GM19452 (cell line): ENCODE measurements at regions not wholly inside any gene's neighbourhood (a gene's known extent, or its start where the extent isn't known, plus 50 kb on each side); places are given as distances from the start of the nearest gene placed in this dataset.
"Not testable (repeated sequence)": the region's sequence is repeated elsewhere in the genome, so short reads cannot be mapped to it uniquely, and the experiment has no call there.

Experiments used
- ATAC-seq: cut with Tn5 transposase; IDR thresholded peaks from one replicate; pipeline ENCODE4 v1.9.1; 2021; ENCODE audit not compliant: unreplicated experiment

DNA sequence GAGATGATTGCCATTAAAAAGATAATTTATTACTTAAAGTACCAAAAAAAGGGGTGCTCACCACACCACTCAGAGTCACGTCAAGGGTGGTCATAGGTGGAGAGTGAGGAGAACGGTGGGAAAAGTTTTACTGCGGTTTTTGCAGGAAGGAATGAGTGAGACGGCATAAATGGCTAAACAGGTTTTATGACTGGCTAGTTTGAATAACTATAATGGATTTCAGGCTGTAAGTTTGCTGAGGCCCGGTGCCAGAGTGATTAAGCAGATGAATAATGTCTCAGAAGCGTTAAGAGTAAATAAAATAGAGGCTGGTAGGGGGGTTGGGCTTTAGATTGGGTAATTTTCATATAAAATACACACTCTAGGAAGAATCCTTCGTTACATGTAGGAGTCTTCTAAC, 1337.8 kb downstream of the AMY1C start:
- no peak for ATAC-seq

DNA sequence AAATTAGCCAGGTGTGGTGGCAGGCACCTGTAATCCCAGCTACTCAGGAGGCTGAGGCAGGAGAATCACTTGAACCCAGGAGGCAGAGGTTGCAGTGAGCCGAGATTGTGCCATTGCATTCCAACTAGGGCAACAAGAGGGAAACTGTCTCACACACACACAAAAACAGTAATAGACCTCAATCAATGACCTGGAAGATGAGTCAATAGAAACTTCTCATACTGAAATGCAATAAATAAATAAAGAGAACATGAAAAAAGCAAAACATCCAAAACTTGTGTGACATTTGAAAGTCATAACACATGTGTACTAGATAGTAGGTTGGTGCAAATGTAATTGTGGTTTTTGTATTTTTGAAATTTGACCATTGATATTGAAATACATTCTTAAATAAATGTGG, 1338.5 kb downstream of the AMY1C start:
- ATAC-seq, result no peak

DNA sequence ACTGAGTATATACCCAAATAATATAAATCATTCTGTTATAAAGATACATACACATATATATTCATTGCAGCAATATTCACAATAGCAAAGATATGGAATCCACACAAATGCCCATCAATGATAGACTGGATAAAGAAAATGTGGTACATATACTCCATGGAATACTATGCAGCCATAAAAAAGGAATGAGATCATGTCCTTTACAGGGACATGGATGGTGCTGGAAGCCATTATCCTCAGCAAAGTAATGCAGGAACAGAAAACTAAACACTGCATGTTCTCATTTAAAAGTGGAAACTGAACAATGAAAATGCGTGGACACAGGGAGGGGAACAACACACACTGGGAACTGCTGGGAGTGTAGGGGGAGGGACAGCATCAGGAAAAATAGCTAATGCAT, 1344.2 kb downstream of the AMY1C start:
- ATAC-seq, result not testable (repeated sequence)

DNA sequence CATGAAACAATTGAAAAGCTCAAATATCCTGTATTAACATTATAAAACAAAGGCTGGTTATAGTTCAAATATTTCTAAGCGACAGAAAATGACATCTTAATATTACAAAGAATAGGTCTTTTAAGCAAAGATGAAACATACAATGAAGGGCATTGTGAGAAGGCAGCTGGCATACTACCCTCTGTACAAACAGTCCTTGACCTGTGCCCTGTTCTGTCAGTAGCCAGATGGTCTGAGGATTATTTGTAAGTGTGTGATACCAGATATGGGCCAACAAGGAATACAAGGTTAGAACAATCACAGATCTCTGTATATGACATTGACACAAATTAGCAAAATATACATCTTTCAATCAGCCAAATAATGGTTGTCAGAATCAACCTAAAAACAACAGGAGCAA, 1350.4 kb downstream of the AMY1C start:
- ATAC-seq, result no peak

DNA sequence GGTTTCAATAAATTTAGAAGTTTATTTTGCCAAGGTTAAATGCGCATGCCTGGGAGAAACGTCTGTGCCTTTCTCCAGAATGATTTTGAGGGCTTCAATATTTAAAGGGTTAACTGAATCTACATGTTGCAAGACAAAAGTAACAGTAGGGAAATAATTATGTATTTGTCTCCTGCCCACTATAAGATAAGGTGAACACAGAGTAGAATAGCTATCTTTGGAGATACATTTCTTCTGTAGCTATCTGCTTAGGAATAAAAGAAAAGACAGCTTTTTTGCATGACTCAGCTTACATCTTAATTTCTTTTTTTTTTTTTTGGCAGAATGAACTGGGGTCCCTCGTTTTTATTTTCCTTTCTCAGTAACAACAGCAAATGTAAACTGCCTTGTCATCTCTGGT, 1351.6 kb downstream of the AMY1C start:
- ATAC-seq, result no peak

DNA sequence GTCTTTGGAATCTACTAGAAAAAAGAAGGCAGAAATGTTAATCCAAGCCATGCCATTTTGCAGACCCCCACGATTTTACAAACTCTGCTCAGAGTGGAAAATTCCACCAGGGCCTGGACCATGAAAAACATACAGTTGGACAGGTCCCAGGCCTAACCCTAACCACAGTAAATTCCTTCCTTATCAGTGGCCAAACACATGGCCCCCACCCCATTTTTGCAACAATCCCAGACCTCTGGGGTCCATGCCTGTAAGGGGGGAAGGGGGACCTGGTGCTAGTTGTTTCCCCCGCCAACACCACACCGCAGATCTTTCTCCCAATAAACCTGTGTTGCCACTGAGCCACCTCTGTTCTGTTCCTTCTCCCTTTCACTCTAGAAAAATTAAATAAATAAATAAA, 1352.7 kb downstream of the AMY1C start:
- no peak for ATAC-seq

DNA sequence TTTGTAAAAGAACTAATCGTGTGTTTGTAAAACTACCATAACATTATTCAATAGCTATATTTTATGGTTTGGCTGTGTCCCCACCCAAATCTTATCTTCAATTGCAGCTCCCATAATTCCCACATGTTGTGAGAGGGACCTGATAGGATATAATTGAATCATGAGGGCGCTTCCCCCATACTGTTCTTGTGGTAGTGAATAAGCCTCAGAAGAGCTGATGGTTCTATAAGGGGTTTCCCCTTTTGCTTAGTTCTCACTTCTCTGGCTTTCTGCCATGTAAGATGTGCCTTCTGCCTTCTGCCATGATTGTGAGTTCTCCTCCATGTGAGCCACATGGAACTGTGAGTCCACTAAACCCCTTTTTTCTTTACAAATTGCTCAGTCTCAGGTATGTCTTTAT, 1372.3 kb downstream of the AMY1C start:
- ATAC-seq, result no peak

DNA sequence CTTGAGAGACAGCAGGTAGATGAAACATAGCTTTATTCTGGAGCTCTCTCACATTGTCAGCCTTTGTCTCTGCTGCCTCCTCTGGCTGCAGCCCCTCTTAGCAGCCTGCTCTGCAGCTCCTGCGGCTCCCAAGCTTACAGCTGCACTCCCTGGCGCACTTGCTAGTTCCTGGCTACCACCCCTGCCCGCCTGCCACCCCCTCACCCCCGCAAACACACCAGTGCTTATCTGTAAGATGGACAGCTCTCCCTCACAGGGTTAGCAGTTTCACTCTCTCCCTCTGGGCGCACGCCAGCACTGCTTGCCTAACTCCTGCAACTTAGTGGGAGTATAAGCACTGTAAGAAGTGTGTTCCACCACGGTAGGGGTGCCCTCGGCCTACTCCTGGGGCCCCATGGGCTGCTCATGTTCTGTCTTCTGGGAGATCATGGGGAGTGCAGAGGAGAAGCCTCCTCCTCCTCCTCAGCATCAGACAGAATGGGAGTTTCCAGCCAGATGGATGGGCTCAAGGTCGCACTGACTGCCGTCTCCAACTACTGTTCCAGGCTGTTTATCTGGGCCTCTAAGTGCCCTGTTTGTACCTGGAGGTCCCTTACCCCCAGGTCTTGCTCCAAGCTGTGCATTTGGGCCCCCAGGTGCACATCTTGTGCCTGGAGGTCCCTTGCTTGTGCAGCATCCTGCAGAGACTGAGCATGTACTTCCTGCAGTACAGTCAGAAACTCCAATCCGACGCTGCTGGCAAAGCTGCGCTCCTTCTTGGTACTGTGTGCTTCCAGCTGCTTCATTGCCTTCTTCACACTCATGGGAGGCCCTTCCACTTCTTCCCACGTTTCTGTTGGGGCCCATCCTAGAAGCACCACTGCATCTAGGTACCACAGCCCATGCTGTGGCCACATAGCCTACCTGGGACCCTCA, 1388.1 kb downstream of the AMY1C start:
- ATAC-seq, result no peak

DNA sequence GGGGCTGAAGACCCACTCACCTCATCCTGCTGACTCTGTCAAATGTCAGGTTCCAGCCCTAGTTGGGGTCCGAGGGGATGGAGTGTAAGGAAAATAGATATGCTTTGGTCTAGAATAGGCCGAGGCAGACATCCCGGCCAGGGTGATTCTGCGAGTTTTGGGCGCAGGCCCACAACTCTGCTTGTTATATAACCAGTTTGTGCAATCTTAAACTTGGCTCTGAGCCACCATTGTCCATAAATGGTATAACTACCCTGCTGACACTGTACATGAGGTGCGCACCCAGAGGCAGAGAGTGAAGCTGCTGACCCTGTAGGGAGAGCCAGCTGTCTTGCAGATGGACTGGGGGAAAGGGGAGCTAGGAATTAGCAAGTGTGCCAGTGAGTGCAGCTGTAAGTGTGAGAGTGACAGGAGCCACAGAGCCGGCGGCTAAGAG, 1388.8 kb downstream of the AMY1C start:
- ATAC-seq, result no peak

DNA sequence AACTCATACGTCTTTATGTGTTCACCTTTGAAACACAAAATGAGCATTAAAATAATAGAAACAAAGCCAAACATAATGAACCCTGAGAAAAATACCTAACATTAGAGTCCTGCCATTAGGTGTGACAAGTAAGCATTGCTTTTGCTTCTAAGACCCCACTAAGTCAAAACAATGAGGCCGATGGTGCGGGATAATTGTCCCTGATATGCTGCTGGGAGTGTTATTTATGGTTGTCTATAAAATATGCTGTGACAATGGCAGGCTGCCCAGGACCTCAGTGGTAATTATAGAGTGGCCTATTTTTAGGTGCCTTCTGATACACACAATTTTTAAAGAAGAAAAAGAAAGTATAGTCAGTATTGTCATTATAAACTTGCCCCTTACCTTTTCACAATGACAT, 1423.1 kb downstream of the AMY1C start:
- no peak for ATAC-seq

DNA sequence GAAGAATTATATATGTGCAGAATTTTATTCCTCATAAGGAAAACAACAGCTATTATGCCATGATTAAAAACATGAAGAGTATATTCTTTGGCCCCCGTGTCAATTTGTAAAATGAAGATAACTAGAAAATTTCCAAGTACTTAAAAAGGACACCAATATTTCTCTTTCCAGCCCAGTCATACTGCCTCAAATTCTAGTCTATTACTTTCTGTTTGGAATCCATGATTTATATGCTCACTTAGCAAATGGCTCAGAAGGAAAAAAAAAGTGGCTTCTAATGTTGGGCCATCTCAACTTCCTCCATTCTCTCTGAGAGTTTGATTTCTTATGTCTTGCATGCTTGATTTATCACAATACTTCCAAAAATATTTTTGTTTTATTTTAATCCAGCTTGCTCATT, 1431.1 kb downstream of the AMY1C start:
- ATAC-seq, result no peak

DNA sequence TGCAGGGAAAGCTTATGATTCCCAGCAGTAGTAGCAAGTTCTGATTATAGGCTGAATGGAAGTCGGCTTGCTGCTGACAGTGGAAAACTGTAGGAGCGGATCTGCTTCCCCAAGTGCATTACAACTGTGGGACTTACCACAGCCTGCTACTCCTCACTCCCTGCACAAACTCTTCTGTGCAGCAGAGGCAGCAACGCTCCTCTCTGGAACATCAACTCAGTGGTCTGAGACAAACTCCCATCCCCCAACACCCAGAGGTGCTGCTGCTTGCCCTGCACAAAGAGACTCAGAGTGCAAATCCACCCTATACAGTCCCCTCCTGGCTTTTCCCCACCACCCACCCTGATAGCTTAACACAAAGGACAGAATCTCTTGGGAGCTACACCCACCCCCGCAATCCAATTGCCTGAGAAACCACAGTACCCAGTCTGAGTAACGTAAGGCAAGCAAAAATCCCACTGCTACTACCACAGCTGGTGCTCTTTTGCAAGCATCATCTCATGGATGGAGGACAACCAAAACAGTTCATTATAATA, 1455.2 kb downstream of the AMY1C start:
- ATAC-seq, result no peak

DNA sequence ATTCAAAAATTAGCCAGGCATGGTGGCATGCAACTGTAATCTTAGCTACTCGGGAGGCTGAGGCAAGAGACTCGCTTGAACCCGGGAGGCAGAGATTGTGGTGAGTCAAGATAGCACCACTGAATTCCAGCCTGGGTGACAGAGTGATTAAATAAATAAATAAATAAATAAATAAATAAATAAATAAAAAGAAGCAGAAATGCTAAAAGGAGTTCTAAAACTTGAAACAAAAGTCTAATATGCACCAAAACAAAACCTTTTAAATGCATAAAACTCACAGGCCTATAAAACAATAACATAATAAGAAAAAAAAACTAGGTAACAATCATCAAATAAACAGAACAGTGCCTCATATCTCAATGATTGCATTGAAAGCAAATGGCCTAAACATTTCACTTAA, 1458.9 kb downstream of the AMY1C start:
- no peak for ATAC-seq

DNA sequence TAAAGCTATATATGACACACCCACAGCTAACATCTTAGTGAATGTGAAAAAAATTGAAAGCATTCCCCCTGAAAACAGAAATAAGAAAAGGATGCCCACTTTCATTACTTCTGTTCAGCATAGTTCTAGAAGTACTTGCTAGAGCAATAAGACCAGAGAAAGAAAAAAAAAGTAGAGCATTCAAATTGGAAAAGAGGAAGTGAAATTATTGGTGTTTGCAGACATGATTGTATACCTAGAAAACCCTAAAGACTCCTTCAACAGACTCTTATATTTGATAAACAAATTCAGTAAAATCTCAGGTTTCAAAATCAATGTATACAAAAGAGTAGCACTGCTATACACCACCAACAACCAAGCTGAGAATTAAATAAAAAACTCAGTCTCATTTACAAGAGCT, 1461.0 kb downstream of the AMY1C start:
- ATAC-seq, result no peak

DNA sequence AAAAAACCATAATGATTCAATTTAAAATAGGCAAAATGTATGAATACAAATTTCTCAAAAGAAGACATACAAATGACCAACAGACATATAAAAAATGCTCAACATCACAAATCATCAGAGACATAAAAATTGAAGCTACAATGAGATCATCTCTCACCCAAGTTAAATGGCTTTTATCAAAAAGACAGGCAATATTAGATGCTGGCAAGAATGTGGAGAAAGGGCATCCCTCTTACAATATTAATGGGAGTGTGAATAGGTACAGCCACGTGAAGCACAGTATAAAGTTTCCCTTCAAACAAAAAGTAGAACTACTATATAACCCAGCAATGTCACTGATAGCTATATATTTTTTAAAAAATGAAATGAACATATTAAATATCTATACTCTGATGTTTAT, 1481.7 kb downstream of the AMY1C start:
- ATAC-seq, result no peak

DNA sequence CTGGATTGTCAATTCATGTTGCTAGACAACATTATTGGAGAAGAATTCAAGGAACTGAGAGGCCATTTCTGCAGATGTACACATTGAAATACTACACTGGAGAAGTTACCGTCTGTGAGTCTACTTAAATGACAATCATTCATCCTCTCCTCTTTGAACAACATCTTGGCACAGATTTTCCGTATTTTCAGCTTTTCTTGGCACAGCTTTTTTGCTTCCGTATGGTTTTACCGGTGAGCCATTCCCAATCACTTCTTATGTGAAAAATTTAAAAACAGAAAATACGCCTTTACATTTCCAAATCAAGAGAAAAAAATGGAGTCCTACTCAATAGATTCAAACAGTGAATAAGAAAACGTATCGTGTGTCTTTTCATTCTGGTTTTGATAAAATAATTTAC, 1493.7 kb downstream of the AMY1C start:
- ATAC-seq, result no peak

DNA sequence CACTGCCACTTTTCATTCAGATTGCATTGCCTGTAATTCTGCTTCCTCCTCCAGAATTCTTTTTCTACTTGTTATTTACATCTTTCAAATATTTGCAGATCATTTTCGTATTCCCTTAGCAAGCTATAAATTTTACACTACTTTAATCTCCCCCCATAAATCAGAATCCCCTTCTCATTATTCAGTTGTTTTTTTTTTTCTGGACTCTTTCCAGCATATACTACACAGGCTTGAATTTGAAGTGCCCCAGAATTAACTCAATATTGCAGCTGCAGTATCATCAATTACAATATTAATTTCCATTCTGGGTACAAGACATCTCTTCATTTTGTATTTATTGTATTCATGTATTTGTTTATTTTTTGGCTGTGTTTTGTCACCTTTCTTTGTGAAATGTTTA, 1494.3 kb downstream of the AMY1C start:
- ATAC-seq, result no peak

DNA sequence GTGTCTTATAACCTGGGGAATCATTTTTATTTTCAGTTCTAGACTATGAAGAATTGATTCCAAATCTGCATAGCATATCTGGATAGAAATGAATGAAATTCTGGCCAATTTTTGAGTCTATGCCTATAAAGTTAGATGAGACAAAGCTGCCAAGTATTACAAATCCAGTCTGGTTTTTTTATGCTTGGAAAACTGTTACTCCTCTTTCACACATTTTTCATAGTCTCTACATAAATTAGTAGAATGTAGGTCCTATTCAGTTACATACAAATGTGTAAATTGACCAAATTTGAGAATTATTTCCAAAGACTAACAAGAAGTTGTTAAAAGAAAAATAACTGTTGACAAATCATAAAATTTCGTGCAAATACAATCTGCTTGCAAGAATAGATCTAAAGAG, 1505.2 kb downstream of the AMY1C start:
- ATAC-seq, result no peak

DNA sequence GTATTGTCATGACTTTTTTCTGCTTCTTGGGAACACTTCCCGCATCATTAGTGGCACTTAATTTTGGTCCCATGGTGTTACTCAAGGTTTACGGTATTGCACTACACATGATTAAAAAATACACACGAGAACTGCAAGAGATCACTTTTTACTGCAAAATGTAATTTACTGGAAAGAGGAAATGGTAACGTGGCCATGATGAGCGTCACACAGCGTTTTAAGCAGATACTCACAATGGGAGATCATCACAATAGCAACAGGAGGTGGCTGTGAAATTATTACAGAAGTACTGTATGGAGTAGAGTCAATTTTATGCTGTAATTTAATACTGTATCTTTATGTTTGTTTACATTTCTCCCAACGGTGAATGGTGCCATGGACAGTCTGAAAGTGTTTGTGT, 1510.3 kb downstream of the AMY1C start:
- no peak for ATAC-seq

DNA sequence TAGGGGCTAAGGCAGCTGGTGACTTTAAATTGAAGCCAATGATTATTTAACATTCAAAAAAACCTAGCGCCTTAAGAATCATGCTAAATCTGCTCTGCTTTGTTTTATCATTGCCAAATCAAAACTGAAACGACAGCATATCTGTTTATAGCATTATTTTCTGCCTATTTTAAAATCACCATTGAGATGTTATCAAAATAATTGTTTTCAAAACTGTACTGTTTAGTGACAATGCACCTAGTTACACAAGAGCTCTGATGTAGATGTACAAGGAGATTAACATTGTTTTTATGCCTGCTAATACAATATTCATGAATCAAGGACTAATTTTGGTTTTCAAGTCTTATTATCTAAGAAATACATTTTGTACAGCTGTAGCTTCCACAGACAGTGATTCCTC, 1521.3 kb downstream of the AMY1C start:
- no peak for ATAC-seq

DNA sequence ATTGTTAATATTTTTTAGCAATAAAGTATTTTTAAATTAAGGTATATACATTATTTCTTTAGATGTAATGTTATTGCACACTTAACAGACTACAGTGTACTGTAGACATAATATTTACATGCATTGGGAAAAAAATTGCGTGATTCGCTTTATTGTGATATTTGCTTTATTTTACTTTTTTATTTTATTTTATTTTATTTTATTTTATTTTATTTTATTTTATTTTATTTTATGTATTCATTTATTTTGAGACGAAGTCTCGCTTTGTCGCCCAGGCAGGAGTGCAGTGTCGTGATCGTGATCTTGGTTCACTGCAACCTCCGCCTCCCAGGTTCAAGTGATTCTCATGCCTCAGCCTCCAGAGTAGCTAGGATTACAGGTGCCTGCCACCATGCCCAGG, 1522.7 kb downstream of the AMY1C start:
- ATAC-seq, result not testable (repeated sequence)

DNA sequence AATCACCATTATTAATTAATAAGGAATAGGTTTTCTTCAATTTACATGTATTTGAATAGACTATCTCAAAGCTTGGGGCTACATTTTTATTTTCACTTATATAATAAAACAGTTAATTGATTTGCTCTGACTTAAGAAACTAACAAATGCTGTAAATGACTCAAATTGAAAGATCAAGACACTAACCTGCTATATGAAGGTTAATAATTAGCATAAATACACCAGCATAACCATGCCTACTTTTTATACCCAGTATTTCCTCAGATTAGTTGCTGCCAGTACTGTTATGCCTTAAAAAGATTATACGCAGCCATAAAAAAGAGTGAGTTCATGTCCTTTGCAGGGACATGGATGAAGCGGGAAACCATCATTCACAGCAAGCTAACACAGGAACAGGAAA, 1545.1 kb downstream of the AMY1C start:
- ATAC-seq, result no peak

DNA sequence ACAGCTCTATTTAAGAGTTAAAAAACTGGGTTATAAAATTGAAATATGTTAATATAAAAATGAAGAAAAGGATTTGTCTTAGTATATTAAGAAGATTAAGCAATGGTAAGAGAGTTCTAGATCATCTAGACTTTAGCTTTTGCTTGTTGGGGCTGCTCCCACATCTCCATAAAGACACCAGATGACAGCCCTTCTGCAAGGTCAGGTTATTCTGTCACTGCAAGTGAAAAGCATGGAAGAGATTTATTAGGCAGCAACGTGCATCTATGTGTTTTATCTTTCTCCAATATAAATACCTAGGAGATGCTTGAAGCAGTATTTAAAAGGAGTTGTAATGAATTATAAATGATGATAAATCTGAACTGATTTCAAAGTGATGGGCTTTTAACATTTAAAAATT, 1560.4 kb downstream of the AMY1C start:
- no peak for ATAC-seq
